HG03039 (cell line): ENCODE measurements at regions not wholly inside any gene's neighbourhood (a gene's known extent, or its start where the extent isn't known, plus 50 kb on each side); places are given as distances from the start of the nearest gene placed in this dataset.

Source experiments
- ATAC-seq: cut with Tn5 transposase; IDR thresholded peaks from one replicate; pipeline ENCODE4 v1.9.1; 2021; ENCODE audit warnings: mild to moderate bottlenecking, moderate library complexity; ENCODE audit not compliant: unreplicated experiment

GRCh38 chr2:150567771-150568301 lies 80.4 kb upstream of the RND3 start:
- ATAC-seq = no peak

GRCh38 chr2:150566289-150566688 lies 78.8 kb upstream of the RND3 start:
- no peak for ATAC-seq

- no peak for ATAC-seq
Observed at GRCh38 chr2:150561076-150561475, 73.6 kb upstream of the RND3 start.

GRCh38 chr2:150557020-150557600 lies 69.6 kb upstream of the RND3 start:
- ATAC-seq = no peak

GRCh38 chr2:150555611-150556356 lies 68.3 kb upstream of the RND3 start:
- ATAC-seq = no peak

GRCh38 chr2:150554046-150554445 lies 66.6 kb upstream of the RND3 start:
- no peak for ATAC-seq

- no peak for ATAC-seq
Observed at GRCh38 chr2:150552041-150552820, 64.8 kb upstream of the RND3 start.

- ATAC-seq = no peak
Observed at GRCh38 chr2:150549381-150549780, 61.9 kb upstream of the RND3 start.

- ATAC-seq = no peak
Observed at GRCh38 chr2:150548527-150548926, 61.1 kb upstream of the RND3 start.

- no peak for ATAC-seq
Observed at GRCh38 chr2:150545916-150546315, 58.4 kb upstream of the RND3 start.

- ATAC-seq = no peak
Observed at GRCh38 chr2:150544731-150545130, 57.3 kb upstream of the RND3 start.

GRCh38 chr2:150542692-150543091 lies 55.2 kb upstream of the RND3 start:
- no peak for ATAC-seq

- no peak for ATAC-seq
Observed at GRCh38 chr2:150542172-150542571, 54.7 kb upstream of the RND3 start.

GRCh38 chr2:150538651-150539201 lies 51.3 kb upstream of the RND3 start:
- no peak for ATAC-seq
